ENCODE measurements at regions not wholly inside any gene's neighbourhood (a gene's known extent, or its start where the extent isn't known, plus 50 kb on each side); places are given as distances from the start of the nearest gene placed in this dataset.

- BruUV-seq (replicated peaks): no TSS peak
- no peak for FAIRE-seq
These were observed 109.4 kb upstream of the SOD1 start for GRCh38 chr21:31550070-31550469.

More at GRCh38 chr21:31550070-31550469, 109.4 kb upstream of the SOD1 start:
- Histone ChIP-seq H3K4me3 (replicated peaks in 1 of 3; ENCODE audit: insufficient read depth in 1 of 3, low read depth in 1 of 3, low read length in 3 of 3) (no peak overlapping the region), H3K4me2 (ENCODE audit: insufficient read depth, low read length) (no peak overlapping the region), H3K27me3 (ENCODE audit: control insufficient read depth in 2 of 2, insufficient read depth in 2 of 2, low read length in 2 of 2) (no peaks in the 10 kb centered on the region), H3K36me3 (ENCODE audit: control insufficient read depth in 2 of 2, extremely low read depth in 1 of 2, insufficient read depth in 2 of 2, low read length in 2 of 2) (no peaks in the 10 kb centered on the region), H4K20me1 (replicated peaks; ENCODE audit: control insufficient read depth, extremely low read depth, insufficient read depth, low read length) (no peaks in the 10 kb centered on the region), H3K9me3 (replicated peaks; ENCODE audit: control insufficient read depth, insufficient read depth, low read length) (no peaks in the 10 kb centered on the region), H3K9ac (replicated peaks; ENCODE audit: extremely low read depth, insufficient read depth, low read length) (no peak overlapping the region), H3K27ac (ENCODE audit: insufficient read depth, low read depth, low read length) (no peak overlapping the region), H3K9me1 (replicated peaks; ENCODE audit: control insufficient read depth, extremely low read depth, insufficient read depth, low read length) (no peaks in the 10 kb centered on the region), H3K4me1 (ENCODE audit: control insufficient read depth, extremely low read depth, insufficient read depth, low read length) (no peaks in the 10 kb centered on the region), H3K79me2 (ENCODE audit: control insufficient read depth, insufficient read depth, low read length) (no peaks in the 10 kb centered on the region), H2AFZ (ENCODE audit: low read depth, low read length) (no peak overlapping the region)
- dilution Hi-C loops (cut with MboI; ENCODE audit: extremely low pct_ligation_motif_present, low sequenced_read_pairs) (no loop called here), intact Hi-C loops (cut with micrococcal nuclease) (no loop called here)
- TF ChIP-seq POLR2A (IDR thresholded peaks at IDR 0.05; ENCODE audit: low read depth, low read length) (no peak), EZH2 (IDR thresholded peaks at IDR 0.05; ENCODE audit: borderline replicate concordance, low read depth, low read length, severe bottlenecking) (no peak), GATA2 (IDR thresholded peaks at IDR 0.05; ENCODE audit: insufficient read depth, insufficient read length, low read depth, low read length) (no peak), FOS (IDR thresholded peaks at IDR 0.05; ENCODE audit: borderline replicate concordance, insufficient read depth, low read length) (no peak), MYC (IDR thresholded peaks at IDR 0.05; ENCODE audit: low read depth, low read length) (no peak), POLR2AphosphoS5 (IDR thresholded peaks at IDR 0.05; ENCODE audit: insufficient read depth, low read depth, low read length) (no peak), MAX (IDR thresholded peaks at IDR 0.05; ENCODE audit: insufficient read depth, insufficient read length) (no peak), JUN (IDR thresholded peaks at IDR 0.05; ENCODE audit: borderline replicate concordance, insufficient read depth, insufficient read length, low read depth) (no peak), CTCF (IDR thresholded peaks at IDR 0.05; ENCODE audit: extremely low read depth in 1 of 2, insufficient read depth in 1 of 2, low read depth in 1 of 2, low read length in 2 of 2) (no peak)
- DNase-seq (ENCODE audit: low read depth, low spot score): no peak
- POLR2A ChIA-PET: no interaction called here
- CTCF ChIA-PET: no interaction called here
